HK-2 (cell line): ENCODE measurements at regions not wholly inside any gene's neighbourhood (a gene's known extent, or its start where the extent isn't known, plus 50 kb on each side); places are given as distances from the start of the nearest gene placed in this dataset.

Source experiments
- DNase-seq: peaks from one replicate; pipeline ENCODE4 v3.0.0-alpha.2; 2018; ENCODE audit not compliant: unreplicated experiment

GRCh38 chr3:127033171-127033570 is 50.3 kb downstream of the PLXNA1 start:
- DNase-seq: no peak

GRCh38 chr3:127033786-127034185 is 50.9 kb downstream of the PLXNA1 start:
- no peak for DNase-seq

DNA sequence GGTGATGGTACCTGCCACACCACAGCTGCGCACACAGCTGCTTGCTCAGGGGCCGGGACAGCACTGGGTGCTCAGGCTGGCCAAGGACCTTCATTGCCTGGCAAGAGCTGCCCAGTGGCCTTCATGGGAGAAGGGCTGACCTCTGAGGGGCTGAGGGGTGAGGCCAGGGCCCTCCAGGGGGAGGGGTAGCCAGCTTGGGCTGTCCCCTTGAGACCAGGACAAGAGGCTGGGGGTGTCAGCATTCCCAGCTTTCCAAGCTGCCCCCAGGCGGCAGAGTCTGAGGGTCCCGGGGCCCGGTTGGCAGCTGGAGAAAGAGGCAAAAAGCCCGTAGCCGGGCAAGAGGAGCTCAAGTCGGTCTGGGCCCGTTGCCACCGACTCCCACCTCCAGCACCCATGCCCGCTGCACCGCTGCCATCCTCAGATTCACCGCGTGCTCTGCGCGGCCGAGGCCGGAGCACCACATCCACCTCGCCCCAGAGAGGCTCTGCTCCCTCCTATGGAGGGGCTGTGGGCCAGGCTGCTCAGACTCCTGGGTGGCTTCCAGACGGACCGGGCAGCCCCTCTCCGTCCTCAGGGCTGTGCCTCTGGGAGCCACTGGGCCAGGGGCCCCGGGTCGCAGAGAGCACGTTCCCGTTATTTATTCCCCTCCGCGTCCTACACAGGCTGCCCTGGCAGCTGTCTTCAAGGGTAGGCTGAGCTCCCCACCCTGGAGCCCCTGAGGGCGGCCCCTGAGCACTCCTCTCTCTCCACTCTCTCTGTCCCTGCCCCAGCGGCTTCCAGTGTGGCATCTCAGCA is 51.5 kb downstream of the PLXNA1 start:
- no peak for DNase-seq

DNA sequence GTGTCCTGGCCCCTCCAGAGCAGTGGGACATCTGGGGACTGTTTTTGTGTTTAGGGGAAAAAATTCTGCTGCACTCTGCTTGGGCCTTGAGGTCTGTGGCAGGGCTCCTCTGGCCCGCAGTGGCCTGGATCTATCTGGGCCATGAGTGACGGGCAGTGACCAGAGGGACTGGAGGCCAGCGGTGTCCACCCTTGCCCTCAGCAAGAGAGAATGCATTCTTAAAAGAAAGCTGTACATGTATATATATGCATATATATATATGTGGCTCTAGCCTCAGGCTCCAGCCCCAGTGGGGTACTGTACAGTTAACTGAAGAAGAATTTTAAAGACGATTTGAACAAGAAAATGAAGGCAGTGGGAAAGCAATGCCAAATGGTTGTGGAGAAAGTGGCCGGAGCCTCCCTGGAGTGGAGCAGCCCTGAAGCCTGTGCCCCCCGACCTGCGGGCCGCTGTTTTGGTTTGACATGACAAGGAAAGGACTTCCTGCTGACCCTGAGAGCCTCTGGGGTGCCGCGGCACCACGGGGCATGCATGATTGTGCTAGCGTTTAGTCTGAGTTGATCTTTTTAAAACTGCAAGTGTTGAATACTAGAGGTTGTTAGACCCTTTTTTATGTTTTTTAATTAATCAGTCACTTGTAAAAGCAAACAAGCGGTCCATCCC is 52.2 kb downstream of the PLXNA1 start:
- no peak for DNase-seq

DNA sequence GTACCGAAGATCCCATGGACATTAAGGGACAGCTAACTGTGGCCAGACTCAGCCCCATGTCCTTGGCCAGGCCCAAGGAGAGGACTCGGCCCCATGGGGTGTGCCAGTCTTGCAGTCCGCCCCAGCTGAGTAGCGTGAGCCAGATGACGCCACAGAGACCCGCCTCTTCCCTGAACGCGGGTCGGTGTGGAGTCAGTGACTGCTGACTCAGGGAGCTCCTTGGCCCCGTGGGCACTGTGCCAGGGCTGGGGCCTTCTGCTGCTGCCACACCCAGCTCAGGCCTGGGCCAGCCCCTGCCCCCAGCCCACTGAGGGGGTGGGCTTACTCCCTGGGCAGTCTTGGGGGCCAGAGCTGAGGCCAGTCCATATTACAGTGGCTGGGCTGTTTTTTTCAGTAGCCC is 52.8 kb downstream of the PLXNA1 start:
- peak; percentile 90 for DNase-seq

- DNase-seq: no peak
These were observed 53.5 kb downstream of the PLXNA1 start for GRCh38 chr3:127036209-127037020.

DNA sequence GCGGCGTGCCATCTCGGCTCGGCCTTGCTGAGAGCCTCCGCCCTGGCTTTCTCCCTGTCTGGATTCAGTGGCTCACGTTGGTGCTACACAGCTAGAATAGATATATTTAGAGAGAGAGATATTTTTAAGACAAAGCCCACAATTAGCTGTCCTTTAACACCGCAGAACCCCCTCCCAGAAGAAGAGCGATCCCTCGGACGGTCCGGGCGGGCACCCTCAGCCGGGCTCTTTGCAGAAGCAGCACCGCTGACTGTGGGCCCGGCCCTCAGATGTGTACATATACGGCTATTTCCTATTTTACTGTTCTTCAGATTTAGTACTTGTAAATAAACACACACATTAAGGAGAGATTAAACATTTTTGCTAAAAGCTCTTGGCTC is 54.1 kb downstream of the PLXNA1 start:
- no peak for DNase-seq

DNA sequence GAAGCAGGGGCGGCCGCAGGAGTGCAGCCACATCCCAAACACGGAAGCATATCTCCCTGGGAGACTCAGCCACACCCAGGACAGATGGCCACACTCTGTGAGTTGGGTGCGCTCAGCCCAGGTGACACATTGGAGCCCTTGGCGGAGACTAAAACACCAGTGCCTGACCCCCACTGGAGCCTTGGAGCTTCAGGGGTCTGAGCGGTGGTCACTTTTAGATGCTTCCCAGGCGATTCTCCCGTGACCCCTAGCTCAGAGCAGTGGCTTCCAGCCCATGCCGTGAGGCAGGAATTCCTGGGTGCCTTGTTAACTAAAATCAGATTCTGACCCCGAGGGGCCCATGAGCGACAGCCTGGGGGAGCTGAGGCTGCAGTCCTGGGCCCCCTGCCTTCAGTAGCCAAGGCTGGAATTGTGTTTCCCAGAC is 54.5 kb downstream of the PLXNA1 start:
- DNase-seq: no peak

- no peak for DNase-seq
These were observed 55.1 kb downstream of the PLXNA1 start for GRCh38 chr3:127037971-127038446.

GRCh38 chr3:127038466-127038865 is 55.6 kb downstream of the PLXNA1 start:
- DNase-seq: no peak

- no peak for DNase-seq
These were observed 56.1 kb downstream of the PLXNA1 start for GRCh38 chr3:127038923-127039581.

DNA sequence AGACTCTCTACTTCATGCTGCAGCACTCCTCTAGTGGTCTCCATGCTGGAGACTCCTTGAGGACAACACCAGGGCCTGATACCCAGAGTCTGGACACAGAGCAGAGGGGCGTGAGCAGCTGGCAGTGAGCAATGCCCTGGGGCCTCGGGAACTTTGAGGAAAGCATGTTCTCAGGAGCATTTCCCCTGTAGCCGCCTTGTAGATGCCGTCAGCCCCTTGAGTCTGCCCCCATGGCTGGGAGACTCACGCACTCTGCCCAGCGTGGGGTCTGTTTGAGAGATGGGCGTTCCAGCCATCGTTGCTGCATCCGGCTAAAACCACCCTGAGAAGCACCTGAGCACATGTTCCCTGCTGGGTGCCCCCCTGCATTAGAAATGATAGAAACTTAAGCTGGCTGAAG is 56.8 kb downstream of the PLXNA1 start:
- DNase-seq: no peak

DNA sequence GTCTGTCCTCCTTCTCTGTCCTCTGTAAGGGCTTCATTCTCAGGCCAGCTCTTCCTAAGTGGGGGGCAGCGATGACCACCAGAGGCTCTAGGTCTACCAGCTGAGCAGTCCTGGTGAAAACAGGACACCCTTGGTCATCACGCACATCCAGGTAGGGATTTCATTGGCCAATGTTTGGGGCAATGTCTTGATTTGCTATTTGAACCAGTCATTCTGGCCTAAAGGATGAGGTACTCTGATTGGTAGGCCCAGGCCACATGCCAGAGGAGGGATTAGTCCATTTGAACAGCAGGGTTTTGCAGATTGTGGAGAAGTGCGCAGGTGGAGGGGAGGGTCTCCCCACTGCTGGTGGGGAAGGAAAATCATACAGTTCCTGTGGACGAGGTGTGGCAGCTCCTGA is 57.3 kb downstream of the PLXNA1 start:
- DNase-seq: no peak

DNA sequence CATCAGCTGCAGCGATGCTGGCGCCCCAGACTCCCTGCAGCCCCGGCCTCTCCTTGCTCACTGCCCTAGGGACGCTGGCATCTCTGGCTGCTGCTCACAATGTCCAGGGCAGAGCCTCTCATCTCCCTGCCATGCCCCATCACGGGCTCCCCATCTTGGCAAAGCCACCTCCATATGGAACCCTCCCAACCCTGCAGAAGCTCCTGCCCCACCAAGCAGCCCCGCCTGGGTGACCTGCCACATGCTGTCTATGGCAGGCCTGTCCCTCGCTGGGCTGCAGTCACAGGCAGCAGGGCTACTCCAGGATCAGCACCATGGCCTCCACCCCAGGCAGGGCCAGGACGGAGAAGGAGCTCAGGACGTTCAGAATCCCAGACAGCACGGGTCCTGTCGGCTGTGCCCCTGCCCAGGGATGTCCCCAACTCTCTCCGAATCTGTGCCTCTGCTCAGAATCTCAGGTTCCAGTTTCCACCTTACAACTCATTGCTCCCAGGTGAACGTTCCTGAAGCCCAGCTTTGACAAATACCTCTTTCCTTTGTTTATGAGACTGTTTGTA is 58.4 kb downstream of the PLXNA1 start:
- DNase-seq: no peak

- no peak for DNase-seq
These were observed 59.0 kb downstream of the PLXNA1 start for GRCh38 chr3:127041933-127042332.

DNA sequence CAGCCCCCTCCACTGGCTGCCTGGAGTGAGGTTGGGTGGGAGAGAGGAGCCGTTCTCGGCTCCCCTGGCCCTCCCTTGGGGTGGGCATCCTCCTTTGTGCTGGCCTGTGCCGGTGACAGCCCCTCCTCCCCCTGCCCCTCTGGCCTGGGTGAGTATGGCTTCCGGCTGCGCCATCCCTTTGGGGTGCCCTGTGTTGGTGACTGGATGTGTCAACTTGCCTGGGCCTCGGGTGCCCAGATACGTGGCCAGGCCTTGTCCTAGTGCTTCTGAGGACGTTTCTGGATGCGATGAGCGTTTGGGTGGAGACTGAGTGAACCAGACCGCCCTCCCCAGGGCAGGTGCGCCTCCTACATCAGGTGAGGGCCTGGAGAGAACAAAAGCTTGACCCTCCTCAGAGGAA is 59.7 kb downstream of the PLXNA1 start:
- DNase-seq: no peak

DNA sequence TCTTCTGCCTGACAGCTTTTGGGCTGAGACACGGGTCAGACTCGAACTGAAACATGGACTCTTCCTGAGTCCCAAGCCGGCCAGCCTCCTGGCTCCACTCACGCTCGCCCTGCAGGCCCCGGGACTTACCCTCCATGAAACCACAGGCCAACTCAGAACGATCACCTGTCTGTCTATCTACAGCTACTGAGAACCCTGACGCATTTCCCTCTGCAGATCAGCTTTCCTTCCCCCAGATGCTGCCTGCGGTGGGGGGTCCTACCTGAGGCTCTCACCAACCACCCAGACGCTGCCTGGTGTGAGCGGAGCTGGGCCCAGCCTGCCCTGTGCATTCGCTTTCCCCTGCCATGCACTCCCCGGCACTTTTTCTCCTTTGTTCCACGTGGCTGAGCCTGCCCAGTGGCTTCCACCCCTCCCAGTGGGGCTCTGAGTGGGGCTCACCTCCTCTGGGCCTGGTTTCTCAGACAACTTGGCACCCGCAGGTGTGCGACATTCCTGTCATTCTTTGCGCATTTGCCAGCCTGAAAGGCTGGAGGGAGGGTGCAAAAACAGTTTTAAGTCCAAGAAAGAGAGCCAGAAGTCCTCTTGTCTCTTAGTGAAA is 60.2 kb downstream of the PLXNA1 start:
- DNase-seq: peak; percentile 67

GRCh38 chr3:127043731-127044510 is 61.0 kb downstream of the PLXNA1 start:
- DNase-seq: no peak

- DNase-seq: no peak
These were observed 62.1 kb downstream of the PLXNA1 start for GRCh38 chr3:127044996-127045395.

- DNase-seq: no peak
These were observed 62.6 kb downstream of the PLXNA1 start for GRCh38 chr3:127045435-127046045.
